ENCODE measurements at regions not wholly inside any gene's neighbourhood (a gene's known extent, or its start where the extent isn't known, plus 50 kb on each side); places are given as distances from the start of the nearest gene placed in this dataset.
"Not testable (repeated sequence)": the region's sequence is repeated elsewhere in the genome, so short reads cannot be mapped to it uniquely, and the experiment has no call there.

DNA sequence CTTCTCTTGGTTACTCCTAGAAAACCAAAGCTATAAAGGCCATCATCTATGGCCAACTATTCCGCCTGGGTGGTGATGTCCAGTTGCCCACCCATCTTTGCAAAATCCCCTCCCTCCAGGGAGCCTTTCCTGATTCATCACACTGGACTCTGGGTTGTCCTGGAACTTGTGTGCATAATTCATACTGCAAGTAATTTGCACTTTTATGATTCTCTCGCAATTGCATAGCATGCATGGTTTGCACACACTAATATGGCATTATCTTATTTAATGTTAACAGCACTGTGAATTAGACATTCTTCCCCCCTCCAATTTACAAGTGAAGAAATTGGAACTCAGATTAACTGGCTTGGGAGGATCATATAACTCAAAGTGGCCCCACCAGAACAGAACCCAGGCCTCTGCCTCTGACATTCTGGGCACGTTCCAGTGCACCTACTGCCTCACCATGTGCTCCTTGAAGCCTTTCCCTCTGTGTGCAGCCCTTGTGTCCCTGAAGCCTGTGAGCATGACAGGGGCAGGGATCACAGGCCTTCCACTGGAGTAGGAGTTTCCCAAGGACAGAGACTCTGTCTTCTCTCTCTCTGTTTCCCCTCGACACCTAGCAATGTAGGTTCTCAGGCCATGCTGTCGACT, 98.9 kb upstream of the IPO9 start:
- DNase-seq: no peak

GRCh38 chr1:201730611-201731010, 98.3 kb upstream of the IPO9 start:
- no peak for DNase-seq

DNA sequence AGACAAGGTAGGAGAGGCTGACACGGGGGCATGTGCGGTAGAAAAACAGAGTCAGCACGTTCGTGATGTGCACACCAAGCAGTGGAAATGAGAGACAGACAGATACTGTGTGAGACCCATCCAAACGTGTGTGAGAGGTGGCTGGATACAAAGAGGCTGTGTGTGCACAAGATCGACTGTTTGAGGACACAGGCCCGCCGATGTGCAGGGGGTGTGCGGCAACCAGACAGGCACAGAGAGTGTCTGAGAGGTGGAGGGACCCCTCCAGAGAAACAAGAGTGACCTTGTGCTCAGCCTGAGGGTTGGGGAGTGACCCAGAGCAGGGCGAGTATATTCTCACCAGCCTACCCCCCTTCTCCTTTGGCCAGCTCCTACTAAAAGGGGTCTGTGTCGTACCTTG, 97.8 kb upstream of the IPO9 start:
- DNase-seq: no peak

GRCh38 chr1:201731592-201731991, 97.4 kb upstream of the IPO9 start:
- DNase-seq: no peak

DNA sequence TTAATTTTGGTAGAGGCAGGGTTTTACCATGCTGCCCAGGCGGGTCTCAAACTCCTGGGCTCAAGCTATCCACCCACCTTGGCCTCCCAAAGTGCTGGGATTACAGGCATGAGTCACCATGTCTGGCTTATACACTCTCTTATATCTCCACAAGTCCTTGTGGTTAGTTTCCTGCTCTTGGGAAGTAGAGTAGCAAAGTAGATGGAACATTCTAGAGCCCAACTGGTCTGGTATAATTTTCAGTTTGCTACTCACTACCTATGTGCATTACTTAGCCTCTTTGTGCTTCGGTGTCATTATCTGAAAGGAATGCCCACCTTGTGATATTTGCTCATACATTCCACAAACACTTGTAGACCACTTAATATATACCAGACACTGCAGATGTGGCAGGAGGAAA, 96.6 kb upstream of the IPO9 start:
- DNase-seq: no peak

DNA sequence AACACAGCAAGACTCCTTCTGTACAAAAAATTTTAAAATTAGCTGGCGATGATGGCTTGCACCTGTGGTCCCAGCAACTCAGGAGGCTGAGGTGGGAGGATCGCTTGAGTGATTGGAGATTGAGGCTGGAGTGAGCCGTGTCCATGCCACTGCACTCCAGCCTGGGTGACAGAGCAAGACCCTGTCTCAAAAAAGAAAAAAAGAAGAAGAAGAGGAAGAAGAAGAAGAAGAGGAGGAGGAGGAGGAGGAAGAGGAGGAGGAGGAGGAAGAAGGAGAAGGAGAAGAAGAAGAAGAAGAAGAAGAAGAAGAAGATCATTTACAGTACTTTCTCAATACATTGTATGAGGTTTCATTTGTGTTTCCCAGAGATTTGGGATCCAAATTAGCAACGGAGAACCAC, 94.7 kb upstream of the IPO9 start:
- not testable (repeated sequence) for DNase-seq

- no peak for DNase-seq
These were observed 94.2 kb upstream of the IPO9 start for GRCh38 chr1:201734786-201735185.

GRCh38 chr1:201736707-201737320, 92.1 kb upstream of the IPO9 start:
- no peak for DNase-seq

GRCh38 chr1:201737352-201738060, 91.5 kb upstream of the IPO9 start:
- DNase-seq: no peak

DNA sequence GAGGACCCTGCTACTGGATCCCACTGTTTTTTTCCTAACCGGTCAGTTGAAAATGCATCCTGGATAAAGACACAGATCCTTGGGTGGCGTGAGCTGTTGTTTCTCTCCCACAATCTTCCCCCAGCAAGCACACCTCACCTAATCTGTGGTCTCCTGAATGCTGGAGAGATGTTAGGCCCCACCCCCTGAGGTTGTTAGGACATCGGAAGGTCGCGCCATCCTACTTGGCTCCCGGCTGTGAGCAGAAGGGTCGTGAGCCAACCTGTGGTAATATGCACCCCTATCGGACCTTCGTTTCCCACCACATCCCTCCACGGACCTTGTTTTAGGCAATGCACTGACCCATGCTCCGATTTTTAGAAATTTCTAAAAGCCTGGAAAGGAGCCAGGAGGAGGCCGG, 89.9 kb upstream of the IPO9 start:
- peak in 1 of 2 experiments; percentile 17 for DNase-seq

- peak; percentile 61 to 79 for DNase-seq
These were observed 89.4 kb upstream of the IPO9 start for GRCh38 chr1:201739492-201740085.

GRCh38 chr1:201740086-201740541, 88.8 kb upstream of the IPO9 start:
- no peak for DNase-seq

- DNase-seq: no peak
These were observed 88.3 kb upstream of the IPO9 start for GRCh38 chr1:201740670-201741111.

- no peak for DNase-seq
These were observed 87.1 kb upstream of the IPO9 start for GRCh38 chr1:201741763-201742342.

DNA sequence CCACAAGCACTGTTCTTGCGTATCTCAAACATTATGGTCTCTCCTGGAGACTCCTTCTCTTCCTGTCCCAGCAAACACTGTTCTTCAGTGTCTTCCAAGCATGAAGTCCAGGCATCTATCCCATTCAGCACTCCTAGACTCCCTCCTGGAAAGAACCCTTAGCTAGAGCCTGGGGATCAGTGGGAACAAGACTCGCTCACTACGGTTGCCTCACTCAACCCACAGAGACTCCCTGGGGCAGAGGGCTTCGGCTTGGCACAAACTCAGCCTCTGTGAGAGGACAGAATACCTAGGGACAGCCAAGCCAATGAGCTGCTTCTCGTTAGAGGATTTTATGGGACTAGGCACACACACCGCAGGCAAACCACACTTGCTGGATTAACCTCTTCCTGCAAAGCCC, 86.5 kb upstream of the IPO9 start:
- no peak for DNase-seq

DNA sequence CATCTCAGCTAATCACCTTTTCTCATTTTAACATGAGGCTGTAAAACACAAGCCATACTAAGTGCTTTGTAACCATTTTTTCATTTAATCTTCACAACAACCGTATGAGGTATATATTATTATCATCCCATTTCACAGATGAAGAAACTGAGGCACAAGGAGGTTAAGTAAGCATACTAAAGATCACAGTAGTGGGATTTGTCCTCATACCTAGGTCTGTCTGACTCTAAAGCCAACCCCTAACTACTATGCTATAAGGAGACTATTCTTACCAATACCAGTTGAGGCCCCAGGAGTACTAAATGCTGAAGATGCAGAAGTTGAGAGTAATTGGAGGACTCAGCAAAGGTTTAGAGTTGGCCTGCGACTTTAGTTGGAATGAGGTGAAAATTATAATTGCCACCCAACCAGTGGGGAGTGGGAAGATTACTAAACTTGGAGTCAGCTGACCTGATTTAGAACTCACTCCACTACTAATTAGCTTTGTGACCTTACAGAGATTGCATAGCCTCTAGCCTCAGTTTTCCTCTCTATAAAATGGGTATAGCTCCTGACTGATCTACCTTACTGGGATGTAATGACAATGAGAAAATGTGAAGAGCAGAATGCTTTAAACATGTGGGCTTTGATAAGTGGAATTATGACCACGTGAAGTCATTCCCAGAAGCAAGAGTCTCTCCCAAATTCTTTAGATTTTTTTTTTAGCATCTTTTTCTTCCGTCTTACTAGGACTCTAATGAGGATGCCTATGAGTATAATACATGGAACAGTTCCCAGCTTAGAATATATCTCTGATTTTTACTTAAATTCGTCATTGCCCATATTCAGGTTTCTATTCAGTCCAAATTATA, 85.8 kb upstream of the IPO9 start:
- no peak for DNase-seq

- DNase-seq: no peak
These were observed 83.9 kb upstream of the IPO9 start for GRCh38 chr1:201745023-201745422.

GRCh38 chr1:201746156-201746555, 82.8 kb upstream of the IPO9 start:
- DNase-seq: no peak

- no peak for DNase-seq
These were observed 81.7 kb upstream of the IPO9 start for GRCh38 chr1:201747261-201747660.

GRCh38 chr1:201748335-201748734, 80.6 kb upstream of the IPO9 start:
- no peak for DNase-seq

- no peak for DNase-seq
These were observed 79.8 kb upstream of the IPO9 start for GRCh38 chr1:201749059-201749690.

- DNase-seq: no peak
These were observed 78.8 kb upstream of the IPO9 start for GRCh38 chr1:201750120-201750519.

All from NCI-H2081 (cell line).